GM18907 (cell line): ENCODE measurements at regions not wholly inside any gene's neighbourhood (a gene's known extent, or its start where the extent isn't known, plus 50 kb on each side); places are given as distances from the start of the nearest gene placed in this dataset.
A peak's percentile ranks its signal among the peaks of the same experiment; 100 is the strongest.

ENCODE experiments used
- ATAC-seq: cut with Tn5 transposase; IDR thresholded peaks from one replicate; pipeline ENCODE4 v1.9.1; 2021; ENCODE audit warnings: mild to moderate bottlenecking, moderate library complexity; ENCODE audit not compliant: unreplicated experiment

- no peak for ATAC-seq
Observed at GRCh38 chr1:23639460-23640095, 52.0 kb upstream of the RPL11 start.

- no peak for ATAC-seq
Observed at GRCh38 chr1:23638786-23639241, 52.8 kb upstream of the RPL11 start.

- no peak for ATAC-seq
Observed at GRCh38 chr1:23638188-23638619, 53.4 kb upstream of the RPL11 start.

- no peak for ATAC-seq
Observed at GRCh38 chr1:23636009-23636408, 55.6 kb upstream of the RPL11 start.

GRCh38 chr1:23634840-23635651 lies 56.6 kb upstream of the RPL11 start:
- peak; percentile 51 for ATAC-seq

GRCh38 chr1:23634518-23634839 lies 57.1 kb upstream of the RPL11 start:
- ATAC-seq, result no peak

GRCh38 chr1:23632479-23633160 lies 59.0 kb upstream of the RPL11 start:
- no peak for ATAC-seq

- ATAC-seq, result no peak
Observed at GRCh38 chr1:23629708-23630290, 61.8 kb upstream of the RPL11 start.

- no peak for ATAC-seq
Observed at GRCh38 chr1:23628951-23629387, 62.6 kb upstream of the RPL11 start.

- ATAC-seq, result no peak
Observed at GRCh38 chr1:23627069-23627735, 64.4 kb upstream of the RPL11 start.

- ATAC-seq, result no peak
Observed at GRCh38 chr1:23625929-23626535, 65.6 kb upstream of the RPL11 start.

GRCh38 chr1:23625459-23625858 lies 66.1 kb upstream of the RPL11 start:
- no peak for ATAC-seq

- ATAC-seq, result no peak
Observed at GRCh38 chr1:23624440-23624839, 65.1 kb upstream of the ID3 start.

- no peak for ATAC-seq
Observed at GRCh38 chr1:23622284-23622683, 63.0 kb upstream of the ID3 start.

GRCh38 chr1:23620605-23621004 lies 61.3 kb upstream of the ID3 start:
- ATAC-seq, result no peak

GRCh38 chr1:23619299-23620188 lies 60.2 kb upstream of the ID3 start:
- ATAC-seq, result no peak

GRCh38 chr1:23618586-23619083 lies 59.3 kb upstream of the ID3 start:
- no peak for ATAC-seq

- ATAC-seq, result no peak
Observed at GRCh38 chr1:23617084-23617521, 57.8 kb upstream of the ID3 start.

- ATAC-seq, result no peak
Observed at GRCh38 chr1:23616292-23616824, 57.1 kb upstream of the ID3 start.
